Neuronal stem cell (in vitro differentiated cells): ENCODE measurements at regions not wholly inside any gene's neighbourhood (a gene's known extent, or its start where the extent isn't known, plus 50 kb on each side); places are given as distances from the start of the nearest gene placed in this dataset.
A peak's percentile ranks its signal among the peaks of the same experiment; 100 is the strongest.

ENCODE experiments used
- DNase-seq: peaks from one replicate; pipeline ENCODE4 v3.0.0-alpha.2; 2013; ENCODE audit warnings: low spot score
- H2AFZ ChIP-seq: one replicate; pipeline ENCODE4 v1.6.1; 2013; ENCODE audit warnings: mild to moderate bottlenecking, low read length, inconsistent platforms
- H2AK5ac ChIP-seq: 2 replicates; pipeline ENCODE4 v1.6.1; 2013; ENCODE audit warnings: low read depth, mild to moderate bottlenecking, inconsistent platforms, low read length, moderate library complexity, mixed read lengths
- H2BK120ac ChIP-seq: 2 replicates; pipeline ENCODE4 v1.6.1; 2013; ENCODE audit warnings: low read depth, mild to moderate bottlenecking, inconsistent platforms, low read length, moderate library complexity, mixed read lengths
- H2BK12ac ChIP-seq: one replicate; pipeline ENCODE4 v1.6.1; 2013; ENCODE audit warnings: low read length, inconsistent platforms
- H2BK15ac ChIP-seq: 2 replicates; pipeline ENCODE4 v1.6.1; 2013; ENCODE audit warnings: mild to moderate bottlenecking, low read length, inconsistent platforms, mixed read lengths
- H2BK5ac ChIP-seq: one replicate; pipeline ENCODE4 v1.6.1; 2013; ENCODE audit warnings: inconsistent platforms, mild to moderate bottlenecking, low read length, moderate library complexity
- H3K14ac ChIP-seq: one replicate; pipeline ENCODE4 v1.6.1; 2013; ENCODE audit warnings: low read length, inconsistent platforms
- H3K18ac ChIP-seq: 2 replicates; pipeline ENCODE4 v1.6.1; 2013; ENCODE audit warnings: low read length, inconsistent platforms
- H3K23ac ChIP-seq: 2 replicates; pipeline ENCODE4 v1.6.1; 2013; ENCODE audit warnings: low read depth, mild to moderate bottlenecking, mixed read lengths, low read length, inconsistent platforms; ENCODE audit not compliant: poor library complexity
- H3K27ac ChIP-seq: replicated peaks from 3 replicates; pipeline ENCODE4 v1.5.1; 2013; ENCODE audit warnings: low read length, inconsistent platforms
- H3K27me3 ChIP-seq, 3 experiments: 2 replicates each; pipeline ENCODE4 v1.6.1; 2013; ENCODE audit warnings: low read length in 3 of 3, mild to moderate bottlenecking in 2 of 3, inconsistent platforms in 1 of 3, low read depth in 1 of 3, mixed read lengths in 1 of 3, moderate library complexity in 1 of 3; ENCODE audit not compliant: control insufficient read depth in 3 of 3, insufficient read depth in 3 of 3
- H3K36me3 ChIP-seq, 2 donors: replicated peaks in 1 of 2; 2 replicates each; pipeline ENCODE4 v1.6.1; 2013; ENCODE audit warnings: low read length in 2 of 2; ENCODE audit not compliant: control insufficient read depth in 2 of 2, insufficient read depth in 2 of 2
- H3K4ac ChIP-seq: 2 replicates; pipeline ENCODE4 v1.6.1; 2013; ENCODE audit warnings: inconsistent platforms, mild to moderate bottlenecking, low read length, moderate library complexity
- H3K4me1 ChIP-seq, 2 donors: 1 replicate in 1 of 2; 2 replicates in 1 of 2; pipeline ENCODE4 v1.6.1; 2013; ENCODE audit warnings: low read length in 2 of 2, low read depth in 1 of 2; ENCODE audit not compliant: control insufficient read depth in 2 of 2, insufficient read depth in 1 of 2
- H3K4me2 ChIP-seq: one replicate; pipeline ENCODE4 v1.6.1; 2013; ENCODE audit warnings: mild to moderate bottlenecking, low read length, inconsistent platforms; ENCODE audit not compliant: insufficient read depth, poor library complexity, severe bottlenecking
- H3K4me3 ChIP-seq, 2 donors: 2 replicates each; pipeline ENCODE4 v1.5.1; 2013; ENCODE audit warnings: low read length in 2 of 2, mild to moderate bottlenecking in 2 of 2, inconsistent platforms in 1 of 2, moderate library complexity in 1 of 2
- H3K79me1 ChIP-seq: one replicate; pipeline ENCODE4 v1.6.1; 2013; ENCODE audit warnings: low read depth, mild to moderate bottlenecking, inconsistent platforms, low read length, moderate library complexity
- H3K9ac ChIP-seq: one replicate; pipeline ENCODE4 v1.6.1; 2013; ENCODE audit warnings: mild to moderate bottlenecking, low read depth, low read length, inconsistent platforms; ENCODE audit not compliant: poor library complexity
- H3K9me3 ChIP-seq, 2 donors: replicated peaks in 1 of 2; 2 replicates each; pipeline versions ENCODE3 to v1.6.1; 2013; ENCODE audit warnings: low read length in 2 of 2, mild to moderate bottlenecking in 2 of 2, inconsistent platforms in 1 of 2, low read depth in 1 of 2, mixed read lengths in 1 of 2, moderate library complexity in 1 of 2; ENCODE audit not compliant: control insufficient read depth in 2 of 2, insufficient read depth in 1 of 2
- H4K8ac ChIP-seq: one replicate; pipeline ENCODE4 v1.6.1; 2013; ENCODE audit warnings: low read depth, mild to moderate bottlenecking, inconsistent platforms, low read length, moderate library complexity
- H4K91ac ChIP-seq: one replicate; pipeline ENCODE4 v1.6.1; 2013; ENCODE audit warnings: low read length, low read depth, mild to moderate bottlenecking, inconsistent platforms; ENCODE audit not compliant: poor library complexity
- WGBS, 2 donors: extraction: QIAGEN DNeasy Blood & Tissue Kit; methylation state at CpG; one replicate each; pipeline ENCODE4 v1.1.7; 2013; ENCODE audit warnings: missing lambda C conversion rate in 2 of 2, mixed read lengths in 1 of 2; ENCODE audit not compliant: insufficient read length in 2 of 2, insufficient replicate concordance in 1 of 2; ENCODE audit errors: extremely low coverage in 2 of 2; 5-methylcytosine and 5-hydroxymethylcytosine counted together

- H2BK120ac ChIP-seq, result no peak overlapping the region
- H3K18ac ChIP-seq, result no peak overlapping the region
- H3K23ac ChIP-seq, result no peak overlapping the region
- no peak overlapping the region for H4K91ac ChIP-seq
- peaks cover 0 to 3% (median 0%) of the 10 kb centered on the region in 3 experiments for H3K27me3 ChIP-seq
- H3K14ac ChIP-seq, result no peak overlapping the region
- H2BK15ac ChIP-seq, result no peak overlapping the region
- H3K4ac ChIP-seq, result no peak overlapping the region
- H3K27ac ChIP-seq, result no peak overlapping the region
- no peak overlapping the region for H3K9ac ChIP-seq
- no peaks in the 10 kb centered on the region for H3K4me1 ChIP-seq
- no peak for DNase-seq
- H2BK5ac ChIP-seq, result no peak overlapping the region
- H3K79me1 ChIP-seq, result no peaks in the 10 kb centered on the region
- no peak overlapping the region for H2AFZ ChIP-seq
- H3K9me3 ChIP-seq, result no peaks in the 10 kb centered on the region
- H3K4me2 ChIP-seq, result no peak overlapping the region
- no peak overlapping the region for H2AK5ac ChIP-seq
- no peaks in the 10 kb centered on the region for H3K36me3 ChIP-seq
- no peak overlapping the region for H3K4me3 ChIP-seq
- WGBS, 2 donors, result no CpG with 5 or more reads among the region's 7 CpGs
- no peak overlapping the region for H4K8ac ChIP-seq
- no peak overlapping the region for H2BK12ac ChIP-seq
Observed at GRCh38 chr1:4593106-4593505, 61.3 kb upstream of the AJAP1 start.

DNA sequence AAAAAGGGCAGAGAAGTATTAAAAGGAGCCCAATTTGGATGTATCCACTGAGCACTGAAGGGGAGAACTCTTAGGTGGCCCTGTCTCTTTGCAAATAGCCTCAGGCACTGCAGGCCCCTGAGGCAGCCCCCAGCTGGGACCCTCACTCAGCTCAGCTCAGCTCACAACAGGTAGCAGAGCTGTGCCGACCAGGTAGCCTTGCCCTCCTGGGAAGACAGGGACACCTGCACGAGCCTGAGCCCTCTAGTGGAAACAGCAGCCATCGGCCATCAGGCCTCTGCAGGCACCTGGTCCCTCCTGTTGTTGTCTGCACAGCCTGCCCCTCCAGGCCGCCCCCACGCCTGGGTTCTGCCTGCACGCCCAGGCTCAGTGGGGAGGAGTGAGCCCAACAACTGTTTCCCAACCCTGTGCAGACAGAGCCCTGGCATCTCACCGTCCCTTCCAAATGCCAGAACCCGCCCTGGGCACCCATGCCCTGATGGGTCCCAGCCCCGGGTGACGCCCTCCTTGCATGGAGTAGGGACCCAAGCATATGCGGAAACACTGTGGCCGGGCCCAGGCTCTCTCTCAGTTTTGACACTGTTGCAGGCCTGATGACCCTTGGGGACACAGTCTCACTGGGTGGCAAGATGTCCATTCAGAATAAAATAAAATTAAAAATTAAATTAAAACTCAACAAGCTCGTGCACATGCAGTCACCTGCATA, 60.0 kb upstream of the AJAP1 start:
- H2BK5ac ChIP-seq, result no peak overlapping the region
- no peak overlapping the region for H2BK12ac ChIP-seq
- H3K79me1 ChIP-seq, result no peaks in the 10 kb centered on the region
- no peaks in the 10 kb centered on the region for H3K9me3 ChIP-seq
- peak overlapping the region in 1 of 2 donors; percentile 25 for H3K4me3 ChIP-seq
- H3K14ac ChIP-seq, result no peak overlapping the region
- no CpG with 5 or more reads among the region's 13 CpGs for WGBS, 2 donors
- H3K23ac ChIP-seq, result no peak overlapping the region
- H4K91ac ChIP-seq, result no peak overlapping the region
- no peak overlapping the region for H3K4me2 ChIP-seq
- peak overlapping the region; percentile 26 for H2BK15ac ChIP-seq
- no peak for DNase-seq
- peak overlapping the region; percentile 56 for H2AK5ac ChIP-seq
- H2BK120ac ChIP-seq, result no peak overlapping the region
- H3K27me3 ChIP-seq, result peaks cover 0 to 4% (median 0%) of the 10 kb centered on the region in 3 experiments
- no peak overlapping the region for H4K8ac ChIP-seq
- no peak overlapping the region for H3K27ac ChIP-seq
- no peaks in the 10 kb centered on the region for H3K4me1 ChIP-seq
- H3K18ac ChIP-seq, result peak overlapping the region; percentile 75
- no peak overlapping the region for H2AFZ ChIP-seq
- no peak overlapping the region for H3K4ac ChIP-seq
- H3K36me3 ChIP-seq, result no peaks in the 10 kb centered on the region
- peak overlapping the region; percentile 13 for H3K9ac ChIP-seq

GRCh38 chr1:4595341-4596225, 58.8 kb upstream of the AJAP1 start:
- Histone ChIP-seq H4K91ac (no peak overlapping the region), H3K4me1 (no peaks in the 10 kb centered on the region), H3K4ac (no peak overlapping the region), H3K9ac (no peak overlapping the region), H2BK15ac (no peak overlapping the region), H3K14ac (no peak overlapping the region), H3K79me1 (no peaks in the 10 kb centered on the region), H2BK120ac (no peak overlapping the region), H2BK12ac (no peak overlapping the region), H3K9me3 (no peaks in the 10 kb centered on the region), H4K8ac (no peak overlapping the region), H2AK5ac (no peak overlapping the region), H3K18ac (no peak overlapping the region), H3K4me2 (no peak overlapping the region), H3K27ac (no peak overlapping the region), H3K36me3 (no peaks in the 10 kb centered on the region), H2AFZ (no peak overlapping the region), H3K23ac (peak overlapping the region; percentile 26), H3K27me3 (peaks cover 0 to 7% (median 0%) of the 10 kb centered on the region in 3 experiments), H3K4me3 (no peak overlapping the region), H2BK5ac (no peak overlapping the region)
- WGBS, 2 donors, result no CpG with 5 or more reads among the region's 17 CpGs
- no peak for DNase-seq

- WGBS, 2 donors, result no CpG with 5 or more reads among the region's 8 CpGs
- no peak for DNase-seq
- Histone ChIP-seq H3K4me2 (no peak overlapping the region), H2BK12ac (no peak overlapping the region), H2BK15ac (no peak overlapping the region), H3K9ac (no peak overlapping the region), H2BK5ac (no peak overlapping the region), H3K4me1 (no peaks in the 10 kb centered on the region), H3K18ac (no peak overlapping the region), H4K91ac (no peak overlapping the region), H3K4ac (no peak overlapping the region), H3K36me3 (no peaks in the 10 kb centered on the region), H3K27me3 (peaks cover 0 to 7% (median 0%) of the 10 kb centered on the region in 3 experiments), H3K14ac (no peak overlapping the region), H3K4me3 (no peak overlapping the region), H2AK5ac (no peak overlapping the region), H3K23ac (no peak overlapping the region), H2AFZ (no peak overlapping the region), H3K79me1 (no peaks in the 10 kb centered on the region), H4K8ac (no peak overlapping the region), H3K9me3 (no peaks in the 10 kb centered on the region), H2BK120ac (no peak overlapping the region), H3K27ac (no peak overlapping the region)
Observed at GRCh38 chr1:4596486-4596885, 57.9 kb upstream of the AJAP1 start.
